ENCODE measurements at regions not wholly inside any gene's neighbourhood (a gene's known extent, or its start where the extent isn't known, plus 50 kb on each side); places are given as distances from the start of the nearest gene placed in this dataset.

DNA sequence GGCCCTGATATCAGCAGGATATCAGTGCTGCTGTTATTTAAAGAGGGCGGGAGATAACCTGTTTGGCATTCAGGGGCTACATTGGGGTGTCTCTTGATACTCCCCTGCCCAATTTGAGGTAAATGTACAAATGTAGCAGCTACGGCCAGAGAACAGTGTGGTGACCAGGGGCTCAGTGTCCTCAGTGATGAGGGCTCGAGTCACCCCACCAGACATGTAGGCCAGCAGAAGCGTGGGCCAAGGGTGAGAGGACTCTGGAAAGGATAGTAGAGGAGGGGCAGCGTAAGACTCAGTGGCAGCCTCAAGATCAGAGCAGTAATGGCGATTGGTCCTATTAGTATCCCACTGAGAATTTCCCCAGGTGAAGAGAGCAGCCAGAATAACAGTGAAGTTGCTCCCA lies 108.4 kb downstream of the XCL2 start:
- no peak overlapping the region for H3K27ac ChIP-seq (ENCODE audit: poor library complexity, severe bottlenecking)
- H3K27me3 ChIP-seq (ENCODE audit: insufficient read depth, poor library complexity, severe bottlenecking) = no peaks in the 10 kb centered on the region
- no peak overlapping the region for H3K4me3 ChIP-seq (ENCODE audit: severe bottlenecking)
- TF ChIP-seq, protein P1, sequence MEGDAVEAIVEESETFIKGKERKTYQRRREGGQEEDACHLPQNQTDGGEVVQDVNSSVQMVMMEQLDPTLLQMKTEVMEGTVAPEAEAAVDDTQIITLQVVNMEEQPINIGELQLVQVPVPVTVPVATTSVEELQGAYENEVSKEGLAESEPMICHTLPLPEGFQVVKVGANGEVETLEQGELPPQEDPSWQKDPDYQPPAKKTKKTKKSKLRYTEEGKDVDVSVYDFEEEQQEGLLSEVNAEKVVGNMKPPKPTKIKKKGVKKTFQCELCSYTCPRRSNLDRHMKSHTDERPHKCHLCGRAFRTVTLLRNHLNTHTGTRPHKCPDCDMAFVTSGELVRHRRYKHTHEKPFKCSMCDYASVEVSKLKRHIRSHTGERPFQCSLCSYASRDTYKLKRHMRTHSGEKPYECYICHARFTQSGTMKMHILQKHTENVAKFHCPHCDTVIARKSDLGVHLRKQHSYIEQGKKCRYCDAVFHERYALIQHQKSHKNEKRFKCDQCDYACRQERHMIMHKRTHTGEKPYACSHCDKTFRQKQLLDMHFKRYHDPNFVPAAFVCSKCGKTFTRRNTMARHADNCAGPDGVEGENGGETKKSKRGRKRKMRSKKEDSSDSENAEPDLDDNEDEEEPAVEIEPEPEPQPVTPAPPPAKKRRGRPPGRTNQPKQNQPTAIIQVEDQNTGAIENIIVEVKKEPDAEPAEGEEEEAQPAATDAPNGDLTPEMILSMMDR (IDR thresholded peaks at IDR 0.05; ENCODE audit: poor library complexity, severe bottlenecking) = no peak
- H3K9me3 ChIP-seq (ENCODE audit: severe bottlenecking) = no peaks in the 10 kb centered on the region
- no peaks in the 10 kb centered on the region for H3K4me1 ChIP-seq (ENCODE audit: insufficient read depth, poor library complexity, severe bottlenecking)
- no peaks in the 10 kb centered on the region for H3K36me3 ChIP-seq (ENCODE audit: low read depth)
- ATAC-seq (ENCODE audit: low read depth) (no peak), DNase-seq (ENCODE audit: low spot score) (no peak)

DNA sequence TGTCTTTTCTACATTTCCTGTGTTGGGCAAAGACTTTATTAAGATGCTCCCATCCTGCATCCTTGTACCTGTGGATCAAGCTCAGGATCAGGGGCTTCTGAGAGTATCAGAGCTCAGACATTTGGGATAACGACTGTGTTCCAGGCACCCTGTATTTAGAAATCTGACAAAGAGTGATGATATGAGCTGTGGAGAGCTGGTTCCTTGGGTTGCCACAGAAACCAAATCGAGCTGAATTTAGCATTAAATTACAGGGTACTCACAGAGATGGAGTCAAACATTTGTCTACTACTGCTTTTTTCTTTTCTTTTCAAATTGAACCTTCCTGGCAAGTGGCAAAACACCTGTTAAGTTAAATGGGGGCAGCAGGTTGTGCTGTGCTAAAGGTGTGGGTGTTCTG lies 110.6 kb downstream of the XCL2 start:
- no peaks in the 10 kb centered on the region for H3K27me3 ChIP-seq (ENCODE audit: insufficient read depth, poor library complexity, severe bottlenecking)
- H3K4me1 ChIP-seq (ENCODE audit: insufficient read depth, poor library complexity, severe bottlenecking) = no peaks in the 10 kb centered on the region
- no peak overlapping the region for H3K4me3 ChIP-seq (ENCODE audit: severe bottlenecking)
- no peak for ATAC-seq (ENCODE audit: low read depth)
- TF ChIP-seq, protein P1 (IDR thresholded peaks at IDR 0.05; ENCODE audit: poor library complexity, severe bottlenecking) = no peak
- H3K36me3 ChIP-seq (ENCODE audit: low read depth) = no peaks in the 10 kb centered on the region
- H3K27ac ChIP-seq (ENCODE audit: poor library complexity, severe bottlenecking) = no peak overlapping the region
- H3K9me3 ChIP-seq (ENCODE audit: severe bottlenecking) = no peaks in the 10 kb centered on the region
- no peak for DNase-seq (ENCODE audit: low spot score)

DNA sequence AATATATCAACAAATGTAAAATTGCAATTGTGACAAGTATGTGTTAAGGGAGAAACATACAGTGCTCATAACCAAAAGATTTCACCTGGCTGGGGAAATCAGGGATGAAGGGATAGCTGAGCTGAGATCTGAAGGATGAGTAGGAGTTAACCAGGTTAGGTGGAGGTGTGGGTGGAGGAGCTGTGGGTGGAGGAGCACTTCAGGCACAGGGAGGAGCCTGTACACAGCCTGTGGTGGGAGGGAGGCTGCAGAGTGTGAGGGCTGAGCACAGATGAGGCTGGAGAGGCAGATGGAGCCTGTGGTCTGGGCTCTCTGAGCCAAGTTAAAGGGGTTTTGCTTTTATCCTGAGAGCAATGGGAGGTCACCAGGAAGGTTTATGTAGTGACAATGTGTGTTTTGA lies 111.9 kb downstream of the XCL2 start:
- H3K36me3 ChIP-seq (ENCODE audit: low read depth) = no peaks in the 10 kb centered on the region
- no peaks in the 10 kb centered on the region for H3K27me3 ChIP-seq (ENCODE audit: insufficient read depth, poor library complexity, severe bottlenecking)
- DNase-seq (ENCODE audit: low spot score) (no peak), ATAC-seq (ENCODE audit: low read depth) (no peak)
- no peaks in the 10 kb centered on the region for H3K9me3 ChIP-seq (ENCODE audit: severe bottlenecking)
- H3K4me3 ChIP-seq (ENCODE audit: severe bottlenecking) = no peak overlapping the region
- TF ChIP-seq, protein P1 (IDR thresholded peaks at IDR 0.05; ENCODE audit: poor library complexity, severe bottlenecking) = no peak
- no peak overlapping the region for H3K27ac ChIP-seq (ENCODE audit: poor library complexity, severe bottlenecking)
- H3K4me1 ChIP-seq (ENCODE audit: insufficient read depth, poor library complexity, severe bottlenecking) = no peaks in the 10 kb centered on the region

DNA sequence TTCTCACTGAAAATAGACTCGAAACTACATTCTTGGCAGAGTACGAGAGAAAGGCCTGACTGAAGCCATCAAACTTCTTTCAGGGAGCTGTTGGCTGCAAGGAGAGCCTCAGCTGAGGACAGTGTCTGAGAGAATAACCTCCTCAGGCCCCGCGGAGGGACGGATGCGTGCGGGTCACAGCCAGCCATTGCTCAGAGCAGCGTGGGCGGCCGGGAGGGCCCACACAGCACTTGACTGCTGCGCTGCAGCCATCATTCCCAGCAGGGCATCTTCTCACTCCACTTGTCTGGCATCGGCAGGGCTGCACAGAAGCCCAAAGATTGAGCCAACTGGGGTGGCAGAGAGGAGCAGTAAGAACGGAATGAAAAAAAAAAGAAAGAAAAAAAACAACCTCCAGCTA lies 113.5 kb downstream of the XCL2 start:
- no peak for ATAC-seq (ENCODE audit: low read depth)
- no peaks in the 10 kb centered on the region for H3K4me1 ChIP-seq (ENCODE audit: insufficient read depth, poor library complexity, severe bottlenecking)
- no peaks in the 10 kb centered on the region for H3K36me3 ChIP-seq (ENCODE audit: low read depth)
- no peaks in the 10 kb centered on the region for H3K9me3 ChIP-seq (ENCODE audit: severe bottlenecking)
- H3K27me3 ChIP-seq (ENCODE audit: insufficient read depth, poor library complexity, severe bottlenecking) = no peaks in the 10 kb centered on the region
- DNase-seq (ENCODE audit: low spot score) = no peak
- H3K27ac ChIP-seq (ENCODE audit: poor library complexity, severe bottlenecking) = no peak overlapping the region
- H3K4me3 ChIP-seq (ENCODE audit: severe bottlenecking) = no peak overlapping the region
- TF ChIP-seq, protein P1 (IDR thresholded peaks at IDR 0.05; ENCODE audit: poor library complexity, severe bottlenecking) = no peak

DNA sequence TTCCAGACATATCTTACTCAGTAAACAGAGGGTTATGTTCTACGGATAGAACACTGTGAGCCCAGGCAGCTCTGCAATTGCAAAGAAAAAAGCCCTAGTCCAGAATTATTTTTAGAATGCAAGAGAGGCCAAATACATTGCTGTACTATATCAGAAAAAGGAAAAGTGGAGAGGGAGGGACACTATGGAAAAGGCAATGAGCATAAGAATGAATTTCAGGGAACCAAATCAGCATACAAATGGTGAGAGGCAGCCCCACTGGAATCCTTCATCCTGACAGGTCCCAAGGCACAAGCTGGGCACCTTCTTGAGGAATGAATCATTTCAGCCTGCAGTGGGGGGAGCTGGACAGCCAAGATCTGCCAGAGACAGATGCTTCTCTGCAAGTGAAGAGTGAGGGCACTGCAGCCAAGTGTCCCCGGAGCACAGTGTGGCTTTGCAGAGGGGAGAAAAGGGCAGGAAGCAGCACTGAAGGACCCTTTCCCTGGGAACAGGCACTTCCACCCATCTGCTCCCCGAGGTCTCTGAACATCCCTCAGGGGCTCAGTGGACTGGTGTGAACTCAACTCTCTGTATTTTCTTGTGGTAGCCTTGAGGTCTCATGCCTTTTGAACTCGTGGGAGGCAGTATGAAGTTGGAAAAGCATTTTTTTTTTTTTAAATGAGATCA lies 115.6 kb downstream of the XCL2 start:
- Histone ChIP-seq H3K27ac (ENCODE audit: poor library complexity, severe bottlenecking) (no peak overlapping the region), H3K9me3 (ENCODE audit: severe bottlenecking) (no peaks in the 10 kb centered on the region), H3K4me3 (ENCODE audit: severe bottlenecking) (no peak overlapping the region), H3K36me3 (ENCODE audit: low read depth) (no peaks in the 10 kb centered on the region), H3K4me1 (ENCODE audit: insufficient read depth, poor library complexity, severe bottlenecking) (no peaks in the 10 kb centered on the region), H3K27me3 (ENCODE audit: insufficient read depth, poor library complexity, severe bottlenecking) (no peaks in the 10 kb centered on the region)
- DNase-seq (ENCODE audit: low spot score) (no peak), ATAC-seq (ENCODE audit: low read depth) (no peak)
- TF ChIP-seq, protein P1 (IDR thresholded peaks at IDR 0.05; ENCODE audit: poor library complexity, severe bottlenecking) = no peak

Measured in RWPE2 (cell line).